ENCODE measurements at regions not wholly inside any gene's neighbourhood (a gene's known extent, or its start where the extent isn't known, plus 50 kb on each side); places are given as distances from the start of the nearest gene placed in this dataset.
A peak's percentile ranks its signal among the peaks of the same experiment; 100 is the strongest.

GRCh38 chr2:140085674-140086073 lies 1305.5 kb upstream of the NXPH2 start:
- no peak for TF ChIP-seq EGR1 (IDR thresholded peaks at IDR 0.05)
- TF ChIP-seq RAD21 (IDR thresholded peaks at IDR 0.05; ENCODE audit: low read depth): peak; percentile 17; the same call in 1 of the 2 replicates
- no peak for TF ChIP-seq YY1 (IDR thresholded peaks at IDR 0.05; ENCODE audit: low read depth)
- TF ChIP-seq TEAD4 (IDR thresholded peaks at IDR 0.05): no peak
- no peak for TF ChIP-seq FOXM1 (IDR thresholded peaks at IDR 0.05; ENCODE audit: borderline replicate concordance, low read depth)
- no peak for TF ChIP-seq TAF1 (IDR thresholded peaks at IDR 0.05; ENCODE audit: low read depth)
- TF ChIP-seq MAX (IDR thresholded peaks at IDR 0.05): no peak

GRCh38 chr2:140079038-140079437 lies 1298.8 kb upstream of the NXPH2 start:
- TF ChIP-seq TAF1 (IDR thresholded peaks at IDR 0.05; ENCODE audit: low read depth) (no peak), USF1 (IDR thresholded peaks at IDR 0.05) (no peak), CREB1 (IDR thresholded peaks at IDR 0.05; ENCODE audit: low read depth) (no peak), NFIC (IDR thresholded peaks at IDR 0.05) (no peak), FOXM1 (IDR thresholded peaks at IDR 0.05; ENCODE audit: borderline replicate concordance, low read depth) (no peak), REST (IDR thresholded peaks at IDR 0.05; ENCODE audit: low read depth) (no peak), TEAD4 (IDR thresholded peaks at IDR 0.05) (no peak), TCF12 (IDR thresholded peaks at IDR 0.05; ENCODE audit: low read depth) (no peak), YY1 (IDR thresholded peaks at IDR 0.05; ENCODE audit: low read depth) (no peak), RAD21 (IDR thresholded peaks at IDR 0.05; ENCODE audit: low read depth) (no peak), CEBPB (IDR thresholded peaks at IDR 0.05) (no peak), MAX (IDR thresholded peaks at IDR 0.05) (no peak), EP300 (IDR thresholded peaks at IDR 0.05; ENCODE audit: borderline replicate concordance) (no peak), EGR1 (IDR thresholded peaks at IDR 0.05) (no peak), ZBTB7A (IDR thresholded peaks at IDR 0.05; ENCODE audit: low read depth) (no peak)

GRCh38 chr2:140076164-140076563 lies 1296.0 kb upstream of the NXPH2 start:
- TF ChIP-seq YY1 (IDR thresholded peaks at IDR 0.05; ENCODE audit: low read depth) (no peak), TAF1 (IDR thresholded peaks at IDR 0.05; ENCODE audit: low read depth) (no peak), RAD21 (IDR thresholded peaks at IDR 0.05; ENCODE audit: low read depth) (no peak)

GRCh38 chr2:140067661-140068060 lies 1287.5 kb upstream of the NXPH2 start:
- TF ChIP-seq TEAD4 (IDR thresholded peaks at IDR 0.05) (no peak), EGR1 (IDR thresholded peaks at IDR 0.05) (no peak), USF1 (IDR thresholded peaks at IDR 0.05) (no peak), MAX (IDR thresholded peaks at IDR 0.05) (no peak), TCF12 (IDR thresholded peaks at IDR 0.05; ENCODE audit: low read depth) (no peak), YY1 (IDR thresholded peaks at IDR 0.05; ENCODE audit: low read depth) (no peak), REST (IDR thresholded peaks at IDR 0.05; ENCODE audit: low read depth) (no peak), CREB1 (IDR thresholded peaks at IDR 0.05; ENCODE audit: low read depth) (no peak), EP300 (IDR thresholded peaks at IDR 0.05; ENCODE audit: borderline replicate concordance) (no peak), FOXM1 (IDR thresholded peaks at IDR 0.05; ENCODE audit: borderline replicate concordance, low read depth) (no peak), RAD21 (IDR thresholded peaks at IDR 0.05; ENCODE audit: low read depth) (no peak), TAF1 (IDR thresholded peaks at IDR 0.05; ENCODE audit: low read depth) (no peak), NFIC (IDR thresholded peaks at IDR 0.05) (no peak), CEBPB (IDR thresholded peaks at IDR 0.05) (no peak), ZBTB7A (IDR thresholded peaks at IDR 0.05; ENCODE audit: low read depth) (no peak)

- TF ChIP-seq TAF1 (IDR thresholded peaks at IDR 0.05; ENCODE audit: low read depth): no peak
- no peak for TF ChIP-seq FOXM1 (IDR thresholded peaks at IDR 0.05; ENCODE audit: borderline replicate concordance, low read depth)
- no peak for TF ChIP-seq CEBPB (IDR thresholded peaks at IDR 0.05)
- TF ChIP-seq CREB1 (IDR thresholded peaks at IDR 0.05; ENCODE audit: low read depth): no peak
- no peak for TF ChIP-seq NFIC (IDR thresholded peaks at IDR 0.05)
- TF ChIP-seq ZBTB7A (IDR thresholded peaks at IDR 0.05; ENCODE audit: low read depth): no peak
Observed at GRCh38 chr2:140064243-140064642, 1284.1 kb upstream of the NXPH2 start.

GRCh38 chr2:140063356-140063755 lies 1283.2 kb upstream of the NXPH2 start:
- no peak for TF ChIP-seq RAD21 (IDR thresholded peaks at IDR 0.05; ENCODE audit: low read depth)
- no peak for TF ChIP-seq REST (IDR thresholded peaks at IDR 0.05; ENCODE audit: low read depth)
- TF ChIP-seq EGR1 (IDR thresholded peaks at IDR 0.05): no peak
- no peak for TF ChIP-seq ZBTB7A (IDR thresholded peaks at IDR 0.05; ENCODE audit: low read depth)
- TF ChIP-seq TAF1 (IDR thresholded peaks at IDR 0.05; ENCODE audit: low read depth): no peak
- no peak for TF ChIP-seq YY1 (IDR thresholded peaks at IDR 0.05; ENCODE audit: low read depth)
- no peak for TF ChIP-seq TCF12 (IDR thresholded peaks at IDR 0.05; ENCODE audit: low read depth)
- TF ChIP-seq TEAD4 (IDR thresholded peaks at IDR 0.05): no peak
- no peak for TF ChIP-seq MAX (IDR thresholded peaks at IDR 0.05)
- no peak for TF ChIP-seq USF1 (IDR thresholded peaks at IDR 0.05)
- no peak for TF ChIP-seq NFIC (IDR thresholded peaks at IDR 0.05)
- no peak for TF ChIP-seq CREB1 (IDR thresholded peaks at IDR 0.05; ENCODE audit: low read depth)
- no peak for TF ChIP-seq FOXM1 (IDR thresholded peaks at IDR 0.05; ENCODE audit: borderline replicate concordance, low read depth)
- no peak for TF ChIP-seq CEBPB (IDR thresholded peaks at IDR 0.05)
- no peak for TF ChIP-seq EP300 (IDR thresholded peaks at IDR 0.05; ENCODE audit: borderline replicate concordance)

Data from Ishikawa (cell line).